Activated naive CD4-positive, alpha-beta T cell treated with anti-CD3 and anti-CD28 coated beads, Interleukin-2, amount 10 ng/mL, durations not matched to agents 7 days and 5 days (primary cell): ENCODE measurements at regions not wholly inside any gene's neighbourhood (a gene's known extent, or its start where the extent isn't known, plus 50 kb on each side); places are given as distances from the start of the nearest gene placed in this dataset.

Experiments
- CTCF ChIA-PET: fragments of 350-600 bp; sonication (Branson Sonifier 250); formaldehyde crosslinking; loops from one replicate; lab custom pipeline; 2021; ENCODE audit warnings: antibody characterized with exemption; lab: Charles Lee
- DNase-seq: peaks from one replicate; pipeline ENCODE4 v3.0.0-alpha.2; 2020
- H3K27ac Mint-ChIP-seq: one replicate; pipeline ENCODE4 v1.8.0; 2021; ENCODE audit warnings: mild to moderate bottlenecking, moderate library complexity, mixed read lengths
- H3K27me3 Mint-ChIP-seq: one replicate; pipeline ENCODE4 v1.8.0; 2021; ENCODE audit warnings: mild to moderate bottlenecking, mixed read lengths
- H3K36me3 Mint-ChIP-seq: one replicate; pipeline ENCODE4 v1.8.0; 2021; ENCODE audit warnings: mixed read lengths
- H3K4me1 Mint-ChIP-seq: one replicate; pipeline ENCODE4 v1.8.0; 2021; ENCODE audit warnings: mixed read lengths
- H3K4me3 Mint-ChIP-seq: one replicate; pipeline ENCODE4 v1.8.0; 2021; ENCODE audit warnings: mild to moderate bottlenecking, moderate library complexity, mixed read lengths
- H3K9me3 Mint-ChIP-seq: one replicate; pipeline ENCODE4 v1.8.0; 2021; ENCODE audit warnings: mixed read lengths

DNA sequence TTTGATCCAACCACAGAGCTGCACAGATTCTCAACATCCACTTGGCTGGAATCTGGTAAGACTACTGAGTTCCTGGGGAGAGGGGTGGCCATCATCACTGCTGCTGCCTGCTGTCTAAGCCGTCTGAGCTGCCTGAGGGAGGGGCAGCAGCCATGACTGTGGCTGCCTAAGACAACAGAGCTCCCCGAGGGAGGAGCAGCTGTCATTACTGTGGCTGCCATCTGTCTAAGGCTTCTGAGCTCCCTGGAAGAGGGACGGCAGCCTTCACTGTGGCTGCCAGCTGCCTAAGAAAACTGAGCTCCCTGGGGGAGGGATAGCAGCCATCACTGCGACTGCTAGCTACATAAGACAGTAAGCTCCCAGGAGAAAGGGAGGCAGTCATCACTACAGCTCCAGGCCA is 584.4 kb downstream of the NR4A2 start:
- Mint-ChIP-seq H3K4me3 (no peak overlapping the region), H3K9me3 (no peaks in the 10 kb centered on the region), H3K27me3 (no peaks in the 10 kb centered on the region), H3K4me1 (no peaks in the 10 kb centered on the region), H3K36me3 (no peaks in the 10 kb centered on the region), H3K27ac (no peak overlapping the region)
- CTCF ChIA-PET = no interaction called here
- no peak for DNase-seq

DNA sequence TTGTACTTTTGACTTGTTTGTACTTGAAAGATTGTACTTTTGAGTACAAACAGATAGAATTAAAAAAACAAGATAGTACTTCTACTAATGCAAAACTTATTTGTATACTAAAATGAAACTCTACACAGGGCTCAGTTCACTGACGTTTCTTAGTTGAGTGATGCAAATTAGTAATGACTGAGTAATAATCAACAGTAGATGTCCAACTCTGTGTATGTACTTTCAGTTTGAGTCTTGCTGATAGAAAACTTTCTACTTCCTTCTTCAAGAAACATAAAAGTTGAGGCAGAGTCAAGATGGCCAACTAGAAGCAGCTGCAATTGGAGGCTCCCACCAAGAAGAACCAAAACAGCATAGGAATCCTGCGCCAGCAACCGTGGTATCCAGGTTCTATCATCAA is 585.0 kb downstream of the NR4A2 start:
- CTCF ChIA-PET = no interaction called here
- Mint-ChIP-seq H3K27ac (no peak overlapping the region), H3K4me3 (no peak overlapping the region), H3K9me3 (no peaks in the 10 kb centered on the region), H3K36me3 (no peaks in the 10 kb centered on the region), H3K4me1 (no peaks in the 10 kb centered on the region), H3K27me3 (no peaks in the 10 kb centered on the region)
- DNase-seq = no peak

DNA sequence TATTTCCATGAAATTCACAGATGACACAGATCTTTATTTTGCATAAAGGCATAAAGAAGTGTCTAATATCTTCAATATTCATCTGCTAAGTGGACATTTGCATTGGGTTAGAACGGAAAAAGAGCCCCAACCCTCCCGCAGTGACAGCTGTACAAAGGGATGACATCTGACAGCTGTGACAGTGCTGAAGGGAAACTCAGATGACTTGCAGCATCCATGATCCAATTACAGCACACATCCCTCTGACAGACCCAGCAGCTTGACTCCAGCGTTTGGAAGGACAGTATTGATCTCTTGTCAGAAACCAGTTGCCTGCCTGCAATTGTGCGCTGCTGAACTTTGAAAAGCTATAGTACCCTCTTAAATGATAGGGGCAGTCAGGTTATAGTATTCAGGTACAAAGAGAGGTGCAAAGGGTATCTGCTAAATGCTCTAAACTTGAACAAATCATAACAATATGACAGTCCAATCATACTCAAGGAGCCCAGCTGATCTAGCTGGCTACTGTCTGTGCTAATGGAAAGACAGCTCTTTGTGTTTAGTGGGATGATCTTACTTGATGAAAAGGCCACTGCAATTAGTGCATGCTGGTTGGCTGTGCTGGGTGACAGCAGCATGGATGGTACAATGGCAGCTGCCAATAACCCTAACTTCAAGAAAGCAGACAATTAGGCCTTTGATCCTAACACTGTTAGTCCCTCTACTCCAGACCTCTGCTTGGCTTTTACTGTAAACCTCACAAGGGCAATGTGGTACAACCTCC is 599.2 kb downstream of the NR4A2 start:
- DNase-seq = no peak
- no peak overlapping the region for H3K4me3 Mint-ChIP-seq
- CTCF ChIA-PET = no interaction called here
- H3K27me3 Mint-ChIP-seq = no peaks in the 10 kb centered on the region
- H3K27ac Mint-ChIP-seq = no peak overlapping the region
- no peaks in the 10 kb centered on the region for H3K36me3 Mint-ChIP-seq
- no peaks in the 10 kb centered on the region for H3K4me1 Mint-ChIP-seq
- no peaks in the 10 kb centered on the region for H3K9me3 Mint-ChIP-seq

DNA sequence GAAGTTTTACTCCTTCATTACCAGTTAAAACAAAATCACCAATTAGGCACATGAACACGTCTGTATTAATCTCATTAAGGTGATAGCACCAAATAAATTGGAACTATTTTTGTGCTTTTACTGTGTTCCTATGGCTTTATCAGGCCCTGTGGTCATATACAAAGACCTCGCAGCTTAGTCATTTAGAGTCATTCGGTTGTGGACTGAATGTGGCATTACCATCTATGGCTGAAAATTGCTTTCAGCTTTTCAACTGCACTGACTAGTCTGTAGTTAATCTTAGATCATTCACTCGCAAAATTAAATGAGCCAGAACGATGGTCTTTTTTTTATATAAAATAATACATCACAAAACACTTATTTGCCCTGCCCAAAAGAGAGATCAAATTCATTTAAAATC is 601.7 kb downstream of the NR4A2 start:
- Mint-ChIP-seq H3K4me1 (no peaks in the 10 kb centered on the region), H3K27ac (no peak overlapping the region), H3K27me3 (no peaks in the 10 kb centered on the region), H3K36me3 (no peaks in the 10 kb centered on the region), H3K4me3 (no peak overlapping the region), H3K9me3 (no peaks in the 10 kb centered on the region)
- no peak for DNase-seq
- CTCF ChIA-PET = no interaction called here

DNA sequence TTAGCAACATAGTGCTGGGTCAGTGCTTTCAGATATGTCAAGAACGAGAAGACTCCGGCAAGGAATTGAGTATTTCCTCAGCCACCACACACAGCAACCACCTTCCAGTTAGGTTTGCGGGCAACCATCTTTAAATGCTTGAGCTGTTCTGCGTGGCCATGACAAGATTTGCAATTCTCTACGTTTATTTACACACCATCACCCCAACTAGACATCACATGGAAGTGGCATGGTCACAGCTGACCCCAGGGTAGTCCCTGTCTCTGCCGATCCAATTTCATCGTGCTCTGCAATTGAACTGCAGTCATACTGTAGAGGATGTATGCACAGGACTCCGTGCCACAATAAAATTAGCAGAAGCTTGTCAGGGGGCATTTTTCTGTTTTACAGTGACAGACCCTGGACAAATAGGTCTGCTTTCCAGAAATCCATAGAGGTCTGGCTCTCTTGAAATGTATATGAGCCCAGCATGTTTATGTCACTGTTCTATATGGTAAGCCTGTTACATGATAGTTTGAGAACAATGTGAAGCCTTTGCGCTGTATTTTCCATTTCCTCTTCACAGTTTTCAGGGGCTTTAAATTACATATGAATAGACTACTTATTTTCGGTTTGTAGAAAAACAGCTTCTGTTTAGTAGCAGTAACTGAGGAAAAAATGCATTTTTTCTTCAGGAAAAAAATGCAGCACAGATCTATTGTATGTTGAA is 605.2 kb downstream of the NR4A2 start:
- Mint-ChIP-seq H3K4me1 (no peaks in the 10 kb centered on the region), H3K9me3 (no peaks in the 10 kb centered on the region), H3K36me3 (no peaks in the 10 kb centered on the region), H3K27ac (no peak overlapping the region), H3K4me3 (no peak overlapping the region), H3K27me3 (no peaks in the 10 kb centered on the region)
- CTCF ChIA-PET = no interaction called here
- DNase-seq = no peak

DNA sequence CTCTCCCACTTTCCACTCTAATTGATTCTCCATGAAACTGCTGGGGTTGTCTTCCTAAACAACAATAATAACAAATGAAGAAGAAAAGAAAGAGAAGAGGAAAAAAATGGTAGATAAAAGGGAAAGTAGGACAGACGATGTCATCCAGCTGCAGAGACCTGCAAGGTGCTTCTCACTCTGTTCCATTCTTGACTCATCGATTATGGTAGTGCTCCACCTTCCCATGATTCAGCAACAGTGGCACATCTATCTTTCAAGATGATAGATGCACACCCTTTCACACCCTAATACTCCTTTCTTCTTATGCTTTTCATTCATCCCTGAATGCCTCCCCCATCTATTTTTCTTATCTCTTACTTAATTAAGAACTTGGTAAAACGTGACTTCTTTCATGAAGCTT is 610.2 kb downstream of the NR4A2 start:
- no peaks in the 10 kb centered on the region for H3K27me3 Mint-ChIP-seq
- no peak for DNase-seq
- H3K27ac Mint-ChIP-seq = no peak overlapping the region
- no peaks in the 10 kb centered on the region for H3K4me1 Mint-ChIP-seq
- CTCF ChIA-PET = no interaction called here
- no peaks in the 10 kb centered on the region for H3K36me3 Mint-ChIP-seq
- no peaks in the 10 kb centered on the region for H3K9me3 Mint-ChIP-seq
- no peak overlapping the region for H3K4me3 Mint-ChIP-seq

DNA sequence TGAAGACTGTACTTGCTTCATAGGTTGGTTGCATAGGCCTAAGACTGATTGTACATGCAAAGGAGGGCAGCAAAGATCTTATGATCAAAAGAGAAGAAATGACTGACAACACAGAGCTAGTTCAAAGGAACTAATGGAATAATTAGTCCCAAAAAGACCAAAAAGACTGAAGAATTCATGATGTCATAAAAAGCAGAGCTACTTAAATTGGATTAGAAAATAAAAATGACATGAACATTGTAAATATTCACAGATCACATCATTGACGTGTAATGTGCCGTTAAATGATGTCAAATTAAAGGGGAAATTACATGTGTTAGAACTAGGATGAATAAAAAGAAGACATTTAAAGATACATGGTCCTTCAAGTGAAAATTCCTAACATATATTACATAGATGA is 616.8 kb downstream of the NR4A2 start:
- Mint-ChIP-seq H3K27ac (no peak overlapping the region), H3K27me3 (no peaks in the 10 kb centered on the region), H3K9me3 (no peaks in the 10 kb centered on the region), H3K4me1 (no peaks in the 10 kb centered on the region), H3K4me3 (no peak overlapping the region), H3K36me3 (no peaks in the 10 kb centered on the region)
- DNase-seq = no peak
- CTCF ChIA-PET = no interaction called here

DNA sequence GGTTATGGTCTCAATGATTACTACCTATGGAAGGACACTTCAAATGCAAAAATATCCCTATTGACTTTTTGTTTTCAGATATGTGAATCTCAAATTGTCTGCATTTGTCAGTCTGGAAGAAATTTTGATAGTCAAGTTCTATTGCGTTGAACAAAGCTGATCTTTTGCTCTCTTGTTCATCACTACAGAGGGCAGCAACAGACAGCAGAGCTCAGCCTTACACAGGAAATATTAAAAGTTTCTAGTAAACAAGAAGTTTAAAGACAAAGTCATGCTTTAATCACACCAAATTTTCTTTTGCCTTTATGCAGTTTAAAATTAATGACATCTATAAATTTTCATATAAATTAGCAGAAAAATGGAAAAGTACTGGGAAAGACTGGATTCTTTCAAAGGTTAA is 617.5 kb downstream of the NR4A2 start:
- no peak for DNase-seq
- H3K4me1 Mint-ChIP-seq = no peaks in the 10 kb centered on the region
- H3K36me3 Mint-ChIP-seq = no peaks in the 10 kb centered on the region
- H3K9me3 Mint-ChIP-seq = no peaks in the 10 kb centered on the region
- CTCF ChIA-PET = no interaction called here
- H3K4me3 Mint-ChIP-seq = no peak overlapping the region
- H3K27ac Mint-ChIP-seq = no peak overlapping the region
- H3K27me3 Mint-ChIP-seq = no peaks in the 10 kb centered on the region

DNA sequence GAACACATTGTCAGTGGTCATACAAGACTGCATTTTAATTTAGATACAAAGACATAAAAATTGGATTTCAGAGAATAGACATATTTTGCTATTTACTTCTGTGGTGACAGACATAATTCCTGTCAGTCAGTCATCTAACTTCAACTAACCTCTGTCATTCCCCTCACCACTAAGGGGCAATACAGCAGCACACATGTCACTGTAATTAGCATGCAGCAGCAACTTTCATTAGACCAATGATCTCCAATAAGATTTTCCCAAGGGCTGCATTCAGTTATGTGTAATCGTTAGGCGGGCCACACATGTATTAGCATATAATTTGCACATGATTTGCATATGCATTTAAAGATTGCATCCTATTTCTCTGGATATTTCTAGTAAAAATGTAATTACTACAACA is 624.5 kb downstream of the NR4A2 start:
- Mint-ChIP-seq H3K4me1 (no peaks in the 10 kb centered on the region), H3K4me3 (no peak overlapping the region), H3K9me3 (no peaks in the 10 kb centered on the region), H3K27me3 (no peaks in the 10 kb centered on the region), H3K36me3 (no peaks in the 10 kb centered on the region), H3K27ac (no peak overlapping the region)
- CTCF ChIA-PET = no interaction called here
- DNase-seq = no peak

DNA sequence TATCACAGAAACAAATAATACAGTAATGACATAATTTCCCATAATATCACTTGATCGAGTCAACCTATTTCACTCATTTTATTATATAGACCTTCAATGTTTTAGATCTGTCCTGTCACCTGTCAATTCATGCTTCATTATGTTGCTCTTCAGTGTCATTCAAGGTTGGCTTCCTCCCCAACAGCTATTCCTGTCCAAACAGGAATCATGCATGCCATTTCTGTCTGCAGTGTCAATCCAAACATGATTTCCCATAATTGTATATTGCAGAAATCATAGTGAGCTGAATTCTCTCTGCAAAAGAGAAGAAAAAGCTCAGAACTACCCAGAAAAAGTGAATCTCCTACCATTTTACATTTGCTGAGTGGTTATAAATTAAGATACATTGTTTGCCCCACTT is 628.6 kb downstream of the NR4A2 start:
- H3K27ac Mint-ChIP-seq = no peak overlapping the region
- CTCF ChIA-PET = no interaction called here
- no peaks in the 10 kb centered on the region for H3K9me3 Mint-ChIP-seq
- DNase-seq = no peak
- no peaks in the 10 kb centered on the region for H3K4me1 Mint-ChIP-seq
- no peak overlapping the region for H3K4me3 Mint-ChIP-seq
- no peaks in the 10 kb centered on the region for H3K36me3 Mint-ChIP-seq
- no peaks in the 10 kb centered on the region for H3K27me3 Mint-ChIP-seq

DNA sequence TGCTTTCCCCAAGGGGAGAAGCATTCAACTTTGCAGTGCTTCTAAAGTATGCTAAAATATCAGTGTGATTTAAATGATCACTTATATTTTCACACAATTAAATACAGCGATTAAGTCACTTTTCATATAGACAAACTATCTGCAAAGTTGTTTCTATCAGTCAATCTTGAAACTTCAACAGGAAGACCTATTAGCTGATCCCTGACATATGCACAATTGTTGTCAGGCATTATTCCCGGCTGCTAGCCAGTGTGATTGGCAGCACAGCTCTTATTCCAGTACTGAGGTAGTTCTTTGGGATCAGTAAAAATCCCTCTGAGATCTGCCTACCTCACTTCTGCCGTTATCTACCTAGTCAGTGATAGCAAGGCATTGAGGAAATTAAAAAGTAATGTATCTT is 629.5 kb downstream of the NR4A2 start:
- CTCF ChIA-PET = no interaction called here
- Mint-ChIP-seq H3K27ac (no peak overlapping the region), H3K27me3 (no peaks in the 10 kb centered on the region), H3K4me1 (no peaks in the 10 kb centered on the region), H3K9me3 (no peaks in the 10 kb centered on the region), H3K4me3 (no peak overlapping the region), H3K36me3 (no peaks in the 10 kb centered on the region)
- no peak for DNase-seq

DNA sequence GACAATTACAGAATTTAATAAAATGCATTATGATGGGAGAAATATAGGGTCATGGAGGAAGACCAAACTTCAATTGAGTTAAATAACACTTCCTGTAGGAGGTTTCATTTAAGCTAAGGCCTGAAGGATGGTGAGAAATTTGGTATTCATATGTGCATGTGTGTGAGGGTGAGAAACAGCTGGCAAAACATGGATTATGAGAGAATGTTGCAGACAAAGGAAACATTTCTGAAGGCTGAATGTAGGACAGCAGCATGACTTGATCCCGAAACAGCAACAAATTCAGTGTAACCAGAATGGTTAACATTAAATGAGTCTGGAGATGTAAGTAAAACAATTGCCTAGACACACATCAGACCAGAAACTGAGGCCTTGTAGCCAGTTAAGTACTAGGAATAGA is 630.8 kb downstream of the NR4A2 start:
- Mint-ChIP-seq H3K36me3 (no peaks in the 10 kb centered on the region), H3K4me3 (no peak overlapping the region), H3K4me1 (no peaks in the 10 kb centered on the region), H3K27ac (no peak overlapping the region), H3K9me3 (no peaks in the 10 kb centered on the region), H3K27me3 (no peaks in the 10 kb centered on the region)
- CTCF ChIA-PET = interaction anchor here (1.5 kb wide), 1 partner anchor 9 kb away, joined by 3 read pairs; no protein-coding TSS in a partner anchor
- no peak for DNase-seq

DNA sequence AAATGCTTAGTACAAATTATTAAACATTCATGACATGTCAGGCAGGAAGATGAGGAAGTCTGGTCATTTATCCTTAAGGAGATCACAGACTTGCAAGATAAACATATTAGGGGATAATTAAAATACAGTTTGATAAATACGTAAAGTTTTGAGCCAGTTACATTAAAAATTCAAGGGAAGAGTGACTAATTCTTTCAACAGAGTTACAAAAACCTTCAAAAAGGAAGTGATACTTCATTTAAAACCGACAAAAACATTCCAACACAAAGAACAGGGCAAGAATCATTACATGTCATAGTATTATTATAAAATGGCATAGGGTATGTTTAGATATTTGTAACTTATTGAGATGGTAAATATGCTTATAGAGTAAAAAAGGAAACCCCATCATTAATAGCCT is 636.0 kb downstream of the NR4A2 start:
- Mint-ChIP-seq H3K4me3 (no peak overlapping the region), H3K9me3 (no peaks in the 10 kb centered on the region), H3K4me1 (no peaks in the 10 kb centered on the region), H3K27me3 (no peaks in the 10 kb centered on the region), H3K36me3 (no peaks in the 10 kb centered on the region), H3K27ac (no peak overlapping the region)
- DNase-seq = no peak
- CTCF ChIA-PET = no interaction called here

DNA sequence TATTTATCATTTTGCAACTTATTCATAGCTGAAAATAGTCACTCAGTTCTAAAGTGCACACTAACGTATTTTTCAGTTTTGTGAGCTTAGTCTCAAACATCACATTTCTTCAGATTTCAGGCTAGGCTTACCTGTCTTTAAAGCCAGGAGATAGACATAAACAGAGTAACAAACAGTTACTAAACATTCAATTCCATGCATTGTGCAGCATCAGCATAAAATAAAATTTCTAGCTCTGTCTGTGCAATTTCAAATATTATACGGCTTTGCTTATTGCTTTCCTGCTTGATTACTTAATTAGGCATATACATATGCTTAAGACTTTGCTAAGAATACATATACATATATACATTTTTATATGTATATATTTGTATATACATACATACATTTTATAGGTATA is 637.0 kb downstream of the NR4A2 start:
- Mint-ChIP-seq H3K27me3 (no peaks in the 10 kb centered on the region), H3K9me3 (no peaks in the 10 kb centered on the region), H3K27ac (no peak overlapping the region), H3K4me1 (no peaks in the 10 kb centered on the region), H3K36me3 (no peaks in the 10 kb centered on the region), H3K4me3 (no peak overlapping the region)
- no peak for DNase-seq
- CTCF ChIA-PET = no interaction called here

DNA sequence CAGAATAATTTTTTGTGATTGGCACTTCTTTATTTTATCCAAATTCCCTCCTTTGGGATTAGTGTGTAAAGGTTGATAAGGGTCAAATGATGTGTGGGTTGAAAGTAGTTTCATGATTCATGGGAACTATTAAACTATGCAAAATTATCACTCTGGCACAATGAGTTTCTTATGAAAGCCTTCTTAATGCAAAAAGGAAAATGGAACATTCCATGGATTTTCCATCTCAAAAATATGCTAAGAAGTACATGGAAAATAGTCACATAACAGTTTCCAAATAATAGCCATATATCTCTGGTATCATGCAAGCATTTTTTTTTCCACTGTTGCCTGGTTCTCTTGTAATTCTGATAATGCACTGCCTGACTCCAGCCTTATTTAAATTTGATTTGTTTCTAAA is 639.7 kb downstream of the NR4A2 start:
- no peak overlapping the region for H3K4me3 Mint-ChIP-seq
- no peak overlapping the region for H3K27ac Mint-ChIP-seq
- no peaks in the 10 kb centered on the region for H3K36me3 Mint-ChIP-seq
- H3K4me1 Mint-ChIP-seq = no peaks in the 10 kb centered on the region
- CTCF ChIA-PET = no interaction called here
- H3K27me3 Mint-ChIP-seq = no peaks in the 10 kb centered on the region
- DNase-seq = no peak
- H3K9me3 Mint-ChIP-seq = no peaks in the 10 kb centered on the region
